ENCODE measurements at regions not wholly inside any gene's neighbourhood (a gene's known extent, or its start where the extent isn't known, plus 50 kb on each side); places are given as distances from the start of the nearest gene placed in this dataset.

GRCh38 chr7:29651477-29651876 lies 87.8 kb downstream of the PRR15 start:
- no peak overlapping the region for H3K4me2 ChIP-seq
- no peak overlapping the region for H3K4me3 Mint-ChIP-seq
- H3K79me2 ChIP-seq (replicated peaks; ENCODE audit: insufficient read depth) = no peaks in the 10 kb centered on the region
- no peak overlapping the region for H3K4me3 ChIP-seq
- no peaks in the 10 kb centered on the region for H3K36me3 Mint-ChIP-seq (ENCODE audit: low read depth)
- H3K9me2 ChIP-seq (ENCODE audit: insufficient read depth) = no peaks in the 10 kb centered on the region
- H3K27ac ChIP-seq (ENCODE audit: low read depth) = no peak overlapping the region
- peaks cover 3% of the 10 kb centered on the region; the same call in 2 of the 3 replicates for H3K4me1 Mint-ChIP-seq
- ATAC-seq (no peak), DNase-seq (ENCODE audit: low spot score) (no peak)
- no peaks in the 10 kb centered on the region for H4K20me1 ChIP-seq (replicated peaks; ENCODE audit: insufficient read depth)
- H3F3A ChIP-seq (replicated peaks; ENCODE audit: low read depth) = no peaks in the 10 kb centered on the region
- no peaks in the 10 kb centered on the region; the same call in 1 of the 2 replicates for H3K4me1 ChIP-seq (ENCODE audit: insufficient read depth)
- no peaks in the 10 kb centered on the region for H3K36me3 ChIP-seq (ENCODE audit: insufficient read depth)
- peaks cover 2% of the 10 kb centered on the region for H3K27me3 Mint-ChIP-seq (ENCODE audit: insufficient read depth, low read depth, poor library complexity)
- no peaks in the 10 kb centered on the region for H3K9me3 Mint-ChIP-seq
- no peaks in the 10 kb centered on the region for H3K27me3 ChIP-seq (ENCODE audit: insufficient read depth)
- TF ChIP-seq ZNF462 (CRISPR knock-in tag; IDR thresholded peaks at IDR 0.05) (no peak), EZH2 (IDR thresholded peaks at IDR 0.05; ENCODE audit: low read depth, unreplicated experiment) (no peak), CREB1 (CRISPR knock-in tag; IDR thresholded peaks at IDR 0.05; ENCODE audit: low read depth) (no peak), ZNF331 (CRISPR knock-in tag; IDR thresholded peaks at IDR 0.05; ENCODE audit: low read depth) (no peak), REST (IDR thresholded peaks at IDR 0.05; ENCODE audit: unreplicated experiment) (no peak), EZH2phosphoT487 (IDR thresholded peaks at IDR 0.05; ENCODE audit: unreplicated experiment) (no peak), NANOG (IDR thresholded peaks at IDR 0.05; ENCODE audit: borderline replicate concordance) (no peak), ETS1 (IDR thresholded peaks at IDR 0.05) (no peak), STAT1 (IDR thresholded peaks at IDR 0.05; ENCODE audit: unreplicated experiment) (no peak), ZNF114 (CRISPR knock-in tag; IDR thresholded peaks at IDR 0.05) (no peak), POLR2AphosphoS5 (IDR thresholded peaks at IDR 0.05; ENCODE audit: low read depth) (no peak), JUNB (IDR thresholded peaks at IDR 0.05; ENCODE audit: unreplicated experiment) (no peak)
- no peak overlapping the region for H3K27ac Mint-ChIP-seq
- no peak overlapping the region for H2AFZ ChIP-seq

All from GM23338 (cell line).